ENCODE measurements at regions not wholly inside any gene's neighbourhood (a gene's known extent, or its start where the extent isn't known, plus 50 kb on each side); places are given as distances from the start of the nearest gene placed in this dataset.
"Not testable (repeated sequence)": the region's sequence is repeated elsewhere in the genome, so short reads cannot be mapped to it uniquely, and the experiment has no call there.

GRCh38 chr12:19666070-19666469 is 226.8 kb downstream of the AEBP2 start:
- no peak overlapping the region for H3K27ac Mint-ChIP-seq
- H3K4me3 Mint-ChIP-seq = no peak overlapping the region
- no peaks in the 10 kb centered on the region for H3K36me3 Mint-ChIP-seq (ENCODE audit: low read depth)
- peaks cover under 1% of the 10 kb centered on the region for H3K4me1 Mint-ChIP-seq (ENCODE audit: low read depth)
- H3K27me3 Mint-ChIP-seq (ENCODE audit: low read depth) = peaks cover 22% of the 10 kb centered on the region
- H3K9me3 Mint-ChIP-seq = no peaks in the 10 kb centered on the region

GRCh38 chr12:19669793-19670192 is 230.5 kb downstream of the AEBP2 start:
- no peaks in the 10 kb centered on the region for H3K4me1 Mint-ChIP-seq (ENCODE audit: low read depth)
- no peaks in the 10 kb centered on the region for H3K36me3 Mint-ChIP-seq (ENCODE audit: low read depth)
- no peak overlapping the region for H3K27ac Mint-ChIP-seq
- no peaks in the 10 kb centered on the region for H3K9me3 Mint-ChIP-seq
- H3K4me3 Mint-ChIP-seq = no peak overlapping the region
- H3K27me3 Mint-ChIP-seq (ENCODE audit: low read depth) = peaks cover 36% of the 10 kb centered on the region

GRCh38 chr12:19671695-19672094 is 232.4 kb downstream of the AEBP2 start:
- Mint-ChIP-seq H3K36me3 (ENCODE audit: low read depth) (peaks cover under 1% of the 10 kb centered on the region), H3K4me1 (ENCODE audit: low read depth) (peaks cover 6% of the 10 kb centered on the region)

GRCh38 chr12:19674437-19674836 is 235.1 kb downstream of the AEBP2 start:
- Mint-ChIP-seq H3K4me3 (no peak overlapping the region), H3K27me3 (ENCODE audit: low read depth) (peaks cover 30% of the 10 kb centered on the region), H3K36me3 (ENCODE audit: low read depth) (peaks cover 17% of the 10 kb centered on the region), H3K9me3 (peaks cover 22% of the 10 kb centered on the region), H3K27ac (no peak overlapping the region), H3K4me1 (ENCODE audit: low read depth) (peaks cover 25% of the 10 kb centered on the region)

More at GRCh38 chr12:19671695-19672094, 232.4 kb downstream of the AEBP2 start:
- Mint-ChIP-seq H3K27ac (no peak overlapping the region), H3K4me3 (no peak overlapping the region), H3K27me3 (ENCODE audit: low read depth) (peaks cover 36% of the 10 kb centered on the region), H3K9me3 (peaks cover 4% of the 10 kb centered on the region)

GRCh38 chr12:19675361-19675760 is 236.1 kb downstream of the AEBP2 start:
- no peak overlapping the region for H3K4me3 Mint-ChIP-seq

GRCh38 chr12:19678501-19678900 is 239.2 kb downstream of the AEBP2 start:
- H3K4me3 Mint-ChIP-seq = peak overlapping the region; percentile 70
- H3K27ac Mint-ChIP-seq = peak overlapping the region; percentile 86
- peaks cover 22% of the 10 kb centered on the region for H3K36me3 Mint-ChIP-seq (ENCODE audit: low read depth)
- not testable (repeated sequence) for H3K27me3 Mint-ChIP-seq (ENCODE audit: low read depth)
- peaks cover 30% of the 10 kb centered on the region for H3K9me3 Mint-ChIP-seq
- H3K4me1 Mint-ChIP-seq (ENCODE audit: low read depth) = peaks cover 42% of the 10 kb centered on the region

More at GRCh38 chr12:19675361-19675760, 236.1 kb downstream of the AEBP2 start:
- Mint-ChIP-seq H3K27ac (no peak overlapping the region), H3K27me3 (ENCODE audit: low read depth) (peaks cover 21% of the 10 kb centered on the region), H3K36me3 (ENCODE audit: low read depth) (peaks cover 20% of the 10 kb centered on the region), H3K9me3 (peaks cover 30% of the 10 kb centered on the region), H3K4me1 (ENCODE audit: low read depth) (peaks cover 34% of the 10 kb centered on the region)

GRCh38 chr12:19681007-19681406 is 241.7 kb downstream of the AEBP2 start:
- H3K36me3 Mint-ChIP-seq (ENCODE audit: low read depth) = peaks cover 23% of the 10 kb centered on the region
- H3K4me1 Mint-ChIP-seq (ENCODE audit: low read depth) = peaks cover 38% of the 10 kb centered on the region
- peaks cover 21% of the 10 kb centered on the region for H3K27me3 Mint-ChIP-seq (ENCODE audit: low read depth)
- H3K27ac Mint-ChIP-seq = no peak overlapping the region
- no peak overlapping the region for H3K4me3 Mint-ChIP-seq
- H3K9me3 Mint-ChIP-seq = peaks cover 33% of the 10 kb centered on the region

- Mint-ChIP-seq H3K27me3 (ENCODE audit: low read depth) (peaks cover 25% of the 10 kb centered on the region), H3K9me3 (peaks cover 18% of the 10 kb centered on the region), H3K4me3 (no peak overlapping the region), H3K4me1 (ENCODE audit: low read depth) (peaks cover 27% of the 10 kb centered on the region), H3K36me3 (ENCODE audit: low read depth) (peaks cover 14% of the 10 kb centered on the region), H3K27ac (no peak overlapping the region)
These were observed 244.1 kb downstream of the AEBP2 start for GRCh38 chr12:19683178-19683927.

GRCh38 chr12:19687371-19687770 is 248.1 kb downstream of the AEBP2 start:
- Mint-ChIP-seq H3K4me1 (ENCODE audit: low read depth) (peaks cover 2% of the 10 kb centered on the region), H3K27ac (no peak overlapping the region), H3K9me3 (peaks cover 4% of the 10 kb centered on the region), H3K27me3 (ENCODE audit: low read depth) (peaks cover 40% of the 10 kb centered on the region), H3K36me3 (ENCODE audit: low read depth) (peaks cover 3% of the 10 kb centered on the region), H3K4me3 (no peak overlapping the region)

GRCh38 chr12:19688532-19688931 is 249.2 kb downstream of the AEBP2 start:
- Mint-ChIP-seq H3K36me3 (ENCODE audit: low read depth) (peaks cover 1% of the 10 kb centered on the region), H3K27me3 (ENCODE audit: low read depth) (peaks cover 35% of the 10 kb centered on the region), H3K9me3 (peaks cover 10% of the 10 kb centered on the region), H3K4me3 (no peak overlapping the region), H3K27ac (no peak overlapping the region), H3K4me1 (ENCODE audit: low read depth) (no peaks in the 10 kb centered on the region)

- Mint-ChIP-seq H3K9me3 (peaks cover 10% of the 10 kb centered on the region), H3K4me1 (ENCODE audit: low read depth) (no peaks in the 10 kb centered on the region), H3K36me3 (ENCODE audit: low read depth) (peaks cover 1% of the 10 kb centered on the region), H3K27me3 (ENCODE audit: low read depth) (peaks cover 32% of the 10 kb centered on the region), H3K27ac (no peak overlapping the region), H3K4me3 (no peak overlapping the region)
These were observed 249.9 kb downstream of the AEBP2 start for GRCh38 chr12:19689226-19689625.

- Mint-ChIP-seq H3K4me3 (no peak overlapping the region), H3K9me3 (peaks cover 10% of the 10 kb centered on the region), H3K36me3 (ENCODE audit: low read depth) (peaks cover 1% of the 10 kb centered on the region), H3K4me1 (ENCODE audit: low read depth) (peaks cover 6% of the 10 kb centered on the region), H3K27ac (no peak overlapping the region), H3K27me3 (ENCODE audit: low read depth) (peaks cover 30% of the 10 kb centered on the region)
These were observed 250.6 kb downstream of the AEBP2 start for GRCh38 chr12:19689801-19690472.

GRCh38 chr12:19692091-19692490 is 252.8 kb downstream of the AEBP2 start:
- Mint-ChIP-seq H3K36me3 (ENCODE audit: low read depth) (no peaks in the 10 kb centered on the region), H3K4me3 (no peak overlapping the region), H3K27ac (no peak overlapping the region), H3K4me1 (ENCODE audit: low read depth) (peaks cover 16% of the 10 kb centered on the region), H3K27me3 (ENCODE audit: low read depth) (peaks cover 21% of the 10 kb centered on the region), H3K9me3 (peaks cover 6% of the 10 kb centered on the region)

- no peak overlapping the region for H3K4me3 Mint-ChIP-seq
- H3K36me3 Mint-ChIP-seq (ENCODE audit: low read depth) = no peaks in the 10 kb centered on the region
- H3K9me3 Mint-ChIP-seq = peaks cover 6% of the 10 kb centered on the region
- H3K4me1 Mint-ChIP-seq (ENCODE audit: low read depth) = peaks cover 16% of the 10 kb centered on the region
- H3K27me3 Mint-ChIP-seq (ENCODE audit: low read depth) = peaks cover 21% of the 10 kb centered on the region
- no peak overlapping the region for H3K27ac Mint-ChIP-seq
These were observed 253.3 kb downstream of the AEBP2 start for GRCh38 chr12:19692566-19692965.

- no peak overlapping the region for H3K4me3 Mint-ChIP-seq
- no peaks in the 10 kb centered on the region for H3K36me3 Mint-ChIP-seq (ENCODE audit: low read depth)
- H3K27me3 Mint-ChIP-seq (ENCODE audit: low read depth) = peaks cover 15% of the 10 kb centered on the region
- no peak overlapping the region for H3K27ac Mint-ChIP-seq
- peaks cover 16% of the 10 kb centered on the region for H3K4me1 Mint-ChIP-seq (ENCODE audit: low read depth)
- peaks cover 9% of the 10 kb centered on the region for H3K9me3 Mint-ChIP-seq
These were observed 255.3 kb downstream of the AEBP2 start for GRCh38 chr12:19694627-19695026.
